Bronchial epithelial cell (primary cell): ENCODE measurements at regions not wholly inside any gene's neighbourhood (a gene's known extent, or its start where the extent isn't known, plus 50 kb on each side); places are given as distances from the start of the nearest gene placed in this dataset.

Source experiments
- DNase-seq: peaks from one replicate; pipeline ENCODE4 v3.0.0-alpha.2; 2010; ENCODE audit warnings: low read depth
- FAIRE-seq: peaks from 2 replicates; lab custom pipeline; 2011; peaks lifted over from hg19 to GRCh38; lab: Jason Lieb, UNC
- H3K27me3 ChIP-seq: 2 replicates; pipeline ENCODE4 v1.5.1; 2011; ENCODE audit warnings: low read length; ENCODE audit not compliant: control insufficient read depth, insufficient read depth
- H3K36me3 ChIP-seq: 2 replicates; pipeline ENCODE4 v1.5.1; 2011; ENCODE audit warnings: low read length; ENCODE audit not compliant: control insufficient read depth, insufficient read depth
- H3K4me3 ChIP-seq: 2 replicates; pipeline ENCODE4 v1.5.1; 2011; ENCODE audit warnings: mild to moderate bottlenecking, low read depth, low read length, control low read depth
- TF ChIP-seq, protein P1 (sequence below): IDR thresholded peaks from 2 replicates; pipeline ENCODE4 v1.5.1; 2011; ENCODE audit warnings: mild to moderate bottlenecking, moderate library complexity, low read length, control low read depth, inconsistent platforms; ENCODE audit not compliant: insufficient read depth, severe bottlenecking

DNA sequence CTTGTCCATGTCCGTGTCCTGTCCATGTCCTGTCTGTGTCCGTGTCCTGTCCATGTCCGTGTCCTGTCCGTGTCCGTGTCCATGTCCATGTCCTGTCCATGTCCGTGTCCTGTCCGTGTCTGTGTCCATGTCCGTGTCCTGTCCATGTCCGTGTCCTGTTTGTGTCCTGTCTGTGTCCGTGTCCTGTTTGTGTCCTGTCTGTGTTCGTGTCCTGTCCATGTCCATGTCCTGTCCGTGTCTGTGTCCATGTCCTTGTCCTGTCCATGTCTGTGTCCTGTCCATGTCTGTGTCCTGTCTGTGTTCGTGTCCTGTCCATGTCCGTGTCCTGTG lies 55.0 kb upstream of the BHLHE23 start:
- TF ChIP-seq, protein P1, sequence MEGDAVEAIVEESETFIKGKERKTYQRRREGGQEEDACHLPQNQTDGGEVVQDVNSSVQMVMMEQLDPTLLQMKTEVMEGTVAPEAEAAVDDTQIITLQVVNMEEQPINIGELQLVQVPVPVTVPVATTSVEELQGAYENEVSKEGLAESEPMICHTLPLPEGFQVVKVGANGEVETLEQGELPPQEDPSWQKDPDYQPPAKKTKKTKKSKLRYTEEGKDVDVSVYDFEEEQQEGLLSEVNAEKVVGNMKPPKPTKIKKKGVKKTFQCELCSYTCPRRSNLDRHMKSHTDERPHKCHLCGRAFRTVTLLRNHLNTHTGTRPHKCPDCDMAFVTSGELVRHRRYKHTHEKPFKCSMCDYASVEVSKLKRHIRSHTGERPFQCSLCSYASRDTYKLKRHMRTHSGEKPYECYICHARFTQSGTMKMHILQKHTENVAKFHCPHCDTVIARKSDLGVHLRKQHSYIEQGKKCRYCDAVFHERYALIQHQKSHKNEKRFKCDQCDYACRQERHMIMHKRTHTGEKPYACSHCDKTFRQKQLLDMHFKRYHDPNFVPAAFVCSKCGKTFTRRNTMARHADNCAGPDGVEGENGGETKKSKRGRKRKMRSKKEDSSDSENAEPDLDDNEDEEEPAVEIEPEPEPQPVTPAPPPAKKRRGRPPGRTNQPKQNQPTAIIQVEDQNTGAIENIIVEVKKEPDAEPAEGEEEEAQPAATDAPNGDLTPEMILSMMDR: no peak
- no peaks in the 10 kb centered on the region for H3K27me3 ChIP-seq
- FAIRE-seq (no peak), DNase-seq (no peak)
- H3K36me3 ChIP-seq: no peaks in the 10 kb centered on the region
- no peak overlapping the region for H3K4me3 ChIP-seq

- TF ChIP-seq, protein P1: no peak
- H3K27me3 ChIP-seq: no peaks in the 10 kb centered on the region
- DNase-seq (no peak), FAIRE-seq (peak; percentile 98)
- H3K4me3 ChIP-seq: no peak overlapping the region
- no peaks in the 10 kb centered on the region for H3K36me3 ChIP-seq
Measured at GRCh38 chr20:63061051-63061770, 54.4 kb upstream of the BHLHE23 start.

DNA sequence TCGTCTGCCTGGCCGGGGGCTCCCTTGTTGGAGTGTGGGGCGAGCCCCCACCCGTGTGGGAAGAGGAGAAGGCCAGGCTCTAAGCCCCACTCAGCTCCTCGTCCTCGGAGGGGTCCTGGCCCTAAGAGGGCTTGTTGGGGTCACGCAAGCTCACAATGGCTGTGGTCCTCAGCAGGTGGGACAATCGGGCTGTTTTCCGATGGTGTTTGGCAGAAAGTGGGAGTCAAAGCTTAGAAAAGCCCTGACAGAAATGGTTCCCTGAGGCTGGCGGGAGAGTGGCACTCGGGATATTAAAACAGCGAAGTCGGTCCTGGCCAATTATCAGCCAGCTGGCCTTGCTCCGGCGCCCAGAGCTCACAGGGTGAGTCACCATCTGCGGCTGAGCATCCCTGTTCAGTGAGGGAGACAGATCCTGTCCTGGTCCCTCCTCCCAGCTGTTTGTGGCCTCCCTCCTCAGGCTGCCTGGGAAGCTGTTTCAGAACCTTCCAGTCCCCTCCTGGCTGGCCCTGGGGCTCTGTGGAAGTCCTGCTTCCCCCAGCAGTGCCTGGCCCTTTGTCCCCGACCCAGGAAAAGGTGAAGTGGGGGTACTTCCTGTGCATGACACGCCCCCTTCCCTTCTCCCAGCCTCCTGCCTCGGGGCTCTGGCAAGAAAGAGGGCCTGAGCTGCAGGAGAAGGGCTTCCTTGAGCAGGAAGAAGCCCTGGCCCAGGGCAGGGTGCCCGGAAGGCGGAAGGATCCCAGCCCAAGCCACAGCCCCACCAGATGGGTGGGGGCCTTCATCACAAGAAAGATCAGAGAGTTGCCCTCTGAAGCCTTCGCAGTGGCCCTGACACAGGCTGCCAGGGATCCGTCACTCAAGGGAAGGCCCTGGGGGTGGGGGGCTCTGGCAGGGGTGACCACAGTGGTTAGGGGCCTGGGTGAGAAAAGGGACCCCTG lies 53.6 kb upstream of the BHLHE23 start:
- DNase-seq (no peak), FAIRE-seq (no peak)
- H3K27me3 ChIP-seq: no peaks in the 10 kb centered on the region

GRCh38 chr20:63059684-63060056 lies 52.9 kb upstream of the BHLHE23 start:
- TF ChIP-seq, protein P1: no peak
- no peak for FAIRE-seq
- Histone ChIP-seq H3K27me3 (no peaks in the 10 kb centered on the region), H3K36me3 (no peaks in the 10 kb centered on the region), H3K4me3 (no peak overlapping the region)
- DNase-seq: no peak

More for the DNA sequence above, 53.6 kb upstream of the BHLHE23 start:
- TF ChIP-seq, protein P1: no peak
- Histone ChIP-seq H3K36me3 (no peaks in the 10 kb centered on the region), H3K4me3 (no peak overlapping the region)

DNA sequence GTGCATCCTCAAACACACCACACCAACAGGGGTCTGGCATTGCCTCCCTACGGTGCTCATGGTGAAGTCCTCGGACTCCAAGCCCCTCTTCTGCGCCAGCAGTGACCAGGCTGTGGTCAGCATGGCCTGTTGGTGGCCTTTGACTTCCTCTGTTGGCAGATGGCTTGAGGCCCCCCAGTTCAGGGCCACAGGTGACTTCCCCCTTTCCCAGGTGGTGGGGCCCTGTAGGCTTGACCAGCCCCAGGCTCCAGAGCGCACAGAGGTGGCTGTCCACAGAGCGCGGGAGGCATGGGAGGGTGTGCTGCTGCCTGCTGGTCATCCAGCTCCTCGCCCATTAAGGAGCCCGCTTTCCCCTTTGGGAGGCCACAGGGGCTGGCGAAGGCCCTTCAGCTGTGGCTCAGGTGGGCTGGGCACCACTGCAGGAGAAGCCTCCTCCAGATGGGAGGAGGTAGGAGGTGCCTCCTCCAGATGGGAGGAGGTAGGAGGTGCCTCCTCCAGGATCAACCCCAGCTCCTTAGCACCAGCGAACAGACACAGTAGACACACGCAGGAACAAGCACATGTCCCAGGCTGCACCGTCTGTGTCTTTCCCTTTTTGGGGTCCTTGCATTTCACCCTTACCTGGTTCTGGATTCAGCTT lies 52.1 kb upstream of the BHLHE23 start:
- H3K36me3 ChIP-seq: no peaks in the 10 kb centered on the region
- TF ChIP-seq, protein P1: no peak
- H3K4me3 ChIP-seq: no peak overlapping the region
- DNase-seq (no peak), FAIRE-seq (no peak)
- H3K27me3 ChIP-seq: no peaks in the 10 kb centered on the region
